GM19324 (cell line): ENCODE measurements at regions not wholly inside any gene's neighbourhood (a gene's known extent, or its start where the extent isn't known, plus 50 kb on each side); places are given as distances from the start of the nearest gene placed in this dataset.

Source experiments
- ATAC-seq: cut with Tn5 transposase; IDR thresholded peaks from one replicate; pipeline ENCODE4 v1.9.1; 2021; ENCODE audit warnings: mild to moderate bottlenecking, moderate library complexity; ENCODE audit not compliant: unreplicated experiment, low FRiP score

DNA sequence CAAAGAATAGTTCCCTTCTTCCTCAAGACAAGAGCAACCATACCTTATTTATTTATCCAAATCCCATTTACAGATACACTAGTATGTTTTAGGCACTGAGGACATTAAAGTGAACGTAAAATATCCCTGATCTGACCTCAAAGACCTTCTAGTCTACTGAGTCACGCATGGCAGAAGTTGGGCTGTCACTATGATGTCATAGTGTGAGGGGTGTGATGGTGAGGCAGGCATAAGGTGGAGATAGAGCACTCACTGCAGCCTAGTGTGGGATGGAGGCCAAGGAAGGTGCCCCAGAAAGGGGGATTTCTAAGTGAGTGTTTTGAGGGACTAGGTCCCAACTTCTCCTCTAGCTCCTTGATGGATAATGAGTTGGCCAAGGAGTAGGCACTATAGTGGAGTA is 249.5 kb upstream of the SKOR2 start:
- ATAC-seq: no peak

DNA sequence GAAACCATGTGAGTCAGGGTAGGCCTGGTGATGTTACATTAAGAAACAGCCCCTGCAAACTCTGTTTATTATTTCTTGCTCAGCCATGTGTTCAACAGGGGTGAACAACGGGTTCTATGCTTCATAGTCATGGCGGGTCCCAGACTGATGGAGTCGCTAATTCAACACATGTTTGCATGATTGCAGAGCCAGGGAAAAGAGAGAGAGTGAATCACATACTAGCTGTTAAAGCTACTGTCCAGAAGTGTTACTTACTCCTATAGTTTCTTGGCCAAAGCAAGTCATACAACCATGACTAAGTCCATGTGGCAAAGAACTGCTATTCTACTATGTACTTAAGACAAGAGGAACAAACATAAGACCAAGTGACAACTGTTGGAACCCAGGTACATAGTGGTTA is 241.2 kb upstream of the SKOR2 start:
- ATAC-seq: no peak

DNA sequence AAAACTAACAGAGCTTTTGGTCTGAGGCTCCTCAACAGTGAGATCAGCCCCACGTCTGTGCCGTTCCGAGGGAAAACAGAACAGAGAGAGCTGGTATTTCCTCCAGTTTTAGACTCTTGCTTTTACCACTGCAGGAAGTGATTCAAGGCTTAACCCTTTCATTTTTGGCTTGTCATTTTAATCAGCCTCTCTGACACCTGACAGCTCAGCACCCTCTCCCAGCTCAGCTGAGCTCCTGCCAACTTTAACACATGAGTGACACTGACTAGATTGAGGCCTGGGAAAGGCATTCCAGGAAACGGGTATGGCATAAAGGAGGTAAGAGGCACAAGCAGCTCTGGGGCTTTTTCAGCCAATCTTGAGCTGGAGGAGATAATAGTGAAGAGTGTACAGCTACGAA is 239.4 kb upstream of the SKOR2 start:
- no peak for ATAC-seq

DNA sequence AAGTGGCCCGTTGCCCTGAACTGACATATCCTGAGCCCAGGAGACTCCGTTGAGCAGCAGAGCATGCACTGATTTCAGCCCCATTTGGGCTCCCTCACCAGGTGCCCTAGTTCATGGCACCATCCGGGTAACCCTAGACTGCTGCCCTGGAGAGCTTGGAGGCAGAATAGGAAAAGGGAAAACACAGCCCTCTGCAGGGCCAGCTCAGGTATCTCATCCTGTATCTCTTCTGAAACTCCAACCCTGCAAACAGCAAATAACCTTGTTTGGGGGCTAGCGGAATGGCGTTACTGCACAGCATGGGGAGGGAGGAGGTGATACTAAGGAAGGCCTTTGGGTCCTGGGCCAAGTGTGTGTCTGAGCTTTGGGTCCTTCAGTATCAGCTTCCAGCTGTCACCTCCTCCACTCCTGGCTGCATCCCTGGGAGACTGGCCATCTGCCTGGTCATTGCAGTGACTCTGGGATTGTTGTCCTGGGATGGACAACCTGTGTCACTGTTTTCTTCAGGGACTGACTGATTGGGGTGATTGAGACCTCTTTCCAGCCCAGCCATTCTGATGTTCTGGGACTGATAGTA is 233.8 kb upstream of the SKOR2 start:
- ATAC-seq: no peak

DNA sequence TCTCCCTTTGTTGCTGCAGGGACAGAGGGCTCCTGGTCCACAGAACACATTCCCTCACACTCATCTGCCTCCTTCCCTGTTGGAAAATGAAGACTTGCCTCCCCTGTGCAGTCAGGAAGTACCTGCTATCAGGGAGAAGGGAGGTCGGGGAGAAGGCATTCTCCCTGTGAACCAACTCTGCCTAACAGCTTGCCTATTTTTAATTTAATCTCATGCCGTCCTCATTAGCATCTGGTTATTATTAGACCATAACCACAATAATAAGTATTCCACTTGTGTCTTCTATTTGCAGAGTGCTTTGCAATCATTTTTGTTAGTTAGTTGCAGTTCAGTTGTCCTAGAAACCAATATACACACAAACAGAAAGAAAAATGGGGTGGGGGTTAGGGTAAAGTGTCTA is 232.6 kb upstream of the SKOR2 start:
- no peak for ATAC-seq

DNA sequence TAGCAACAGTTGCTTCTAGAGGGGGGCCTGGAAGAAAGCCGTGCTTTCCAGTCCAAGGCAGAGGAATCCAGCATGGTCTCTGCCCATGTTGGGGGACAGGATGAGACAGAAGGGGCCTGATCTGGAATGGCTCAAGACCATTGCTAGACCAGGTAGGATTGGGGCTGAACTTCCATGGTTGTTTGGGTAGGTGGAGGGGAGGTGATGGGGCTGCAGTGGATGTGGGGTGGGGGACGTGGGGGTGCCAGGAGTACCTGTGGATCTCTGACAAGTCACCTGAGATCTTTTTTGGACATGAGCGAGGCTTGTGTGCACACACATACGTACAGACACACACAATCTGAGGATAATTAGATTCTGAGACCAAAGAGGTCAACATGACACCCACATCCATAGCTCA is 228.7 kb upstream of the SKOR2 start:
- ATAC-seq: no peak

DNA sequence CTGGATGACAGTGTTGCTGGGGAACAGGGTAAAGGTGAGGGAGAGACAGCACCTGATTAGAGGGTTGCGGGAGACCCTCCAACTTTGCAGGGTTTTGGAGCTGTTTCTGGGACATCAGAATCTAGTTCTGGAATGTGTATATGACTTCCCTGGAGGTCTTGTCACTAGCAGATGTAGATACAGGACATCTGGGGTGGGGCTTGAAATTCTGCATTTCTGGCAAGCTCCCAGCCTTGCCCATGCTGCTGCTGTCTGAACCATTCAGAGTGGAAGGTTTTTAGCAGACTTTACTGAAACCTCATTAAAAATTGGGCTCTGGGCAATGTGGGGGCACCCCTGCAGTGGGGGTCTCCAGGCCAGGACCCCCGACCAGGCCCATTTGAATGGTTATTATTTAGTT is 220.3 kb upstream of the SKOR2 start:
- no peak for ATAC-seq

DNA sequence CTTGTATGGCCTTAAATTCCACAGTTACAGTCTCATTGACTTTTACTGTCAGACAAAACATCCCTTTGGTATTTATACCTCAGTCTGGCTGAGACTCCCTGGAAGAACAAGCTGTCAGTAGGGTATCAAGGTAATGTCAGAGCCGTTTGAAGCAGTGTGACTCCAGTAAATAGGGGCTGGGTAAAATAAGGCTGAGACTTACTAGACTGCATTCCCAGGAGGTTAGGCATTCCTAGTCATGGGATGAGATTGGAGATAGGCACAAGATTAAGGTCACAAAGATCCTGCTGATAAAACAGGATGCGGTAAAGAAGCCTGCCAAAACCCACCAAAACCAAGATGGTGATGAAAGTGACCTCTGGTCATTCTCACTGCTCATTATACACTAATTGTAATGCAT is 219.5 kb upstream of the SKOR2 start:
- ATAC-seq: no peak

DNA sequence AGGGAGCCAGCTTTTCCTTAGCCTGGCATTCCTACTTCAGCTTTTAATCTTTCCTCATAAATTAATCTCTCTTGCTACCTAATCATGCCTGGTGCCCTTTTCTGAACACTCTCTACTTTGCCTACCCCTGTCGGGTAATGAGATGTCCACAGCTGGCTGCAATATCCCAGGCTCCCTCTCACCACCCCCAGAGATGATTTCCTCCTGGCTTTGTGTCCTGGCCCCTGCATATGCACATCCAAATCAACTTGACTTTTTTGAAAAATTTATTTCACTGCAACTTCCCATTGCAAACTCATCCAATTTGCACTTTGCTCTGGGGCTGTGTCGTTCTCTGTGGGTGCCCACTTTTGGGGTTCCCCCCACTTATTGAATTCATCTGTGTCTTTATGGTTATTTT is 218.1 kb upstream of the SKOR2 start:
- no peak for ATAC-seq

DNA sequence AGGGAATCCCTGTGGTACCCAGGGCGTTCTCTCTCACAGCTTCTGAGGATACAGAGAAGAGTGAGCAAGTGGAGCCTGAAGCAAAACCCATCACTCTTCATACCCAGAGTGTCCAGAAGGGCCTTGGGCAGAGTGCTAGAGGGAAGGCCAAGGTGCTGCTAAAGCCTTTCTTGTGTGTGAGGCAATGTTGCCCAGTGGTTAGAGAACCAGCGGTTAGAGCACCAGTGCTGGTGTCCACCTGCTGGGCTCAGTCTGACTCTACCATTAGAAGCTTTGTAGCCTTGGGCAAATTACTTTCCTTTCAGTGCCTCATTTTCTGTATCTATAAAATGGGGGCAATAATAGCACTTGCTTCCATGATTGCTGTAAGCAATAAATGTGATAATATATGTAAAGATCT is 210.5 kb upstream of the SKOR2 start:
- ATAC-seq: no peak

DNA sequence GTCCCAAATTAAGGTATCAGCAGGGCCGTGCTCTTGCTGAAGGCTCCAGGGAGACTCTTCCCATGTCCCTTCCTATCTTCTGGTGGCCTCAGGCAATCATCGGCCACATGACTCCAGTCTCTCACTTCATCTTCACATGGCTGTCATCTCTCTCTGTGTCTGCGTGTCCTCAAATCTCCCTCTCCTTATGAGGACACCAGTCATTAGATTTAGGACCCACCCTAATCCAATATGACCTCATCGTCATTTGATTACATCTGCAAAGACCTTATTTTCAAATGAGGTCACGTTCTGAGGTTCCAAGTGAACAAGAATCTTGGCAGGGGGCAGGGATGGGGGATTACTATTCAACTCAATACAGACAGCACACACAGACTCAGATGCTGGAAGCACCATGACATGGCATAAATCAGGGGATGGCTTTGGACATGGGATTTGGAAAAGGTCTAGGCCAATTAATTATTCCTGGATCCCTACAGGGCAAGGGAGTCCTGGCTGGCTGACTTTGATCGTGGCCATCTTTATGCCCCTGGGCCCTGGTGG is 210.0 kb upstream of the SKOR2 start:
- ATAC-seq: no peak

DNA sequence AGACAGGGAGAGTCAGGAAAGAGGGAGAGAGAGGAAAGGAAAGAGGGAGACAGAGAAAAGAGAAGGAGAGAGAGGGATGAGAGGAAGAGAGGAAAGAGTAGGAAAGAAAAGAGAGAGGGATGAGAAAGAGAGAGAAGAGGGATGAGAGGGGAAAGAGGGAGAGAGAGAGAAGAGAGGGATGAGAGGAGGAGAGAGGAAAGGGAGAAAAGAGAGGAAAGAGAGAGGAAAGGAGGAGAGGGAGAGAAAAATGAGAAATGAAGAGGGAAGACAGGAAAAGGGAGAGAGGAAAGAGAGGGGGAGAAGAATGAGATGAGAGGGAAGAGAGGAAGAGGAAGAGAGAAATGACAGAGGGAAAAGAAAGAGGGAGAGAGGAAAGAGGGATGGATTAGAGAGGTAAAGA is 207.0 kb upstream of the SKOR2 start:
- ATAC-seq: no peak

DNA sequence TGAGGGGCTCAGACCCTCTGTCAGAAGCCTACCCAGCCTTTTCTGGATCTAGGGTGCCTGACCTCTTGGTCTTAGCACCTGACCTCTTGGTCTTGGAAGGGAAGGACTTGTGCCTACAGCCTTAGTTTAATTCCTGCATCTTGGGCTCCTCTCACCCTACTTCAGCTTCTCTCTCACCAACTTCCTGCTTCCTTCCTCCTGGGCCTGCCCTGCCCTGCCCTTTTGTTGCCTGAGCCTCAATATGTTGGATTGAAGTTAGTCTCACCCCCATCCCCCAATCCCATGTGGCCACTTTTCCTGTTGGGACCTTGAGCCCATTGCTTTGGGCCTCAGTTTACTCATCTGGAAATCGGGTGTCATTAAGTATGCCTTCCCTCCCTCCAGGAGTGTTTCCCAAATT is 206.2 kb upstream of the SKOR2 start:
- no peak for ATAC-seq

DNA sequence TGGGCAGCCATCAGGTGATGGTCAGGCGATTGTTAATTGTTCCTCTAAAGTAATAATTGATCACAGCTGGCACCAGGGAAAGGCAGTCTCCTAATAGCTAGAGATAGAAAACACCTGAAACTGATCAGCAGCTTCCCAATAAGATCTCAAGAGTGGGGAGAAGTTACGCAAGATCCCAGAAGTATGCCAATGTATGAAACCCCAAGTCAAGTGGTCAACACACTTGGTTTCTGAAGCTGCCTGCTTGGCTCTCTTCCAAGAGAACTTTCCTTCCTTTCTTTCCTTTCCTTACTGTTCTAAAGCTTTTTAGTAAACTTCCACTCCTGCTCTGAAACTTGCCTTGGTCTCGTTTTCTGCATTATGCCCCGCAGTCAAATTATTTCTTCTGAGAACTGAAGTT is 201.6 kb upstream of the SKOR2 start:
- ATAC-seq: no peak

DNA sequence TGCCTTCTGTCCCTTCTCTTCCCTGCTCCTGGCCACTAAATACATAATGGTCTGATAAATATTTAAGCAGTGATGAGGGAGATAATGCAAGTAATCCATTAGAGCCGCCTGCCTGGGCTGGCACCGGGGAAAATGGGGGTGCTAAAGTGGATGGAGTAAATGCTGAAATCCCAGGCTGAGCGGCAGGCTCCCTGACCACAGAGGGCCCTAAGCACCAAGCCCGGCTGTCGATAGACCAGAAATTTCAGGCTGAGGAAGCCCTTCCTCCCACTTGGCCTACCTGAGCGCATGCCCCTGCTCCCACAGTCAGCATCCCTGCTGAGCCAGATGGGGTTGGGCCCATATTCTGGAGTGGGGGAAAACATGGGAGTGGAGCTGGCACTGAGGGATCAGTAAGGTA is 197.5 kb upstream of the SKOR2 start:
- ATAC-seq: no peak

DNA sequence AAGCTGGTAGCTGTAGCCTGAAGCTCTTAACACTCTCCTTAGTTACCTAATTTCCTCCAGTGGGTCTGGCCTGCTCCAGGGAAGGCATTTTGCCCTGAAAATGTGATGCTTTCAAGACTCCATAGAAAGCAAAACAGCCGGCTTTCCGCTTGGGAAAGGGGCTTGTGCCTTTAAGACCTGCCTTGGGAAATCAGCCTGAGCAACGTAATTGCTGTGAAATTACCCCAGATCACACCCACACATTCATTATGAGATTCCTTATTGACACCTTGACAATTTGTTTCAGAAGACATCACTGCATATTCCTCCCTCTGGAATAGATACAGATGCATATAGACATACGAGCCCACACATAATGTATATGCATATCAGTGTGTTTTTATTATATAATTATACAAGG is 190.5 kb upstream of the SKOR2 start:
- ATAC-seq: no peak

DNA sequence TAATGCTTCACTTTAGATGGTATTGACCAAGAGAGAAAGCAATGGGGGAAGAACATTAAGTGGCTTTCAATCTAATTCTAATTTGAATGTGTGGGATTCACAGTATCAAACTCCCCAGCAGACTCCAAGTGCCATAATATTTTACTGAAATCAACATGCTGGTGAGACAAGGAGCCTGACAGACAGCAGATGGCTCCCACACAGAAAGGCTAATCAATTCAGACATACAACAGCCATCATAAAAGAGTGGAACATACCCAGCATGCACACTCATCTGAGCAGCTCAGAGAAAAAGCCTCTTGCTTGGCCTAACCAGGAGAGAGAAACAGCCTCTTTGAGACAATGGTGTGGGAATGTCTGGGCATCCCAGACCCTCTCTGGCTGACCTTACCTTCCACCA is 186.5 kb upstream of the SKOR2 start:
- no peak for ATAC-seq

DNA sequence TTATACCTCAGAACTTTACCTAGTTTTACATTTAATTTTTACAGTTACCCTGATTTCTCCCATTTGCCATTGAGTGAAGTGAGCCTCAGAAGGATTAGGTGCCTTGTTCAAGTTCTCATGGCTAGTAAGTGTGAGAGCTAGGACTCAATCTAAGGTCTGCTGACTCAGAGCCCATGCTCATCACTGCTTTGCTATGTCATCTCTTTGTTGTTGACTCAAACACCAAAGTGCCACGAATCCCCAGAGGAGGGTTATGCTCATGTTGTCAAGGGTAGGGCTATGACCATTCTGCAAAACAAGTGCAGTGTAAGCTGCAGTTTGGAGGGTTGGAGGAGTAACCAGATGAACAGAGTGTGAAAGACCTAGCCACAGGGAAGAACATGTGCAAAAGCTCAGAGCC is 185.4 kb upstream of the SKOR2 start:
- no peak for ATAC-seq

DNA sequence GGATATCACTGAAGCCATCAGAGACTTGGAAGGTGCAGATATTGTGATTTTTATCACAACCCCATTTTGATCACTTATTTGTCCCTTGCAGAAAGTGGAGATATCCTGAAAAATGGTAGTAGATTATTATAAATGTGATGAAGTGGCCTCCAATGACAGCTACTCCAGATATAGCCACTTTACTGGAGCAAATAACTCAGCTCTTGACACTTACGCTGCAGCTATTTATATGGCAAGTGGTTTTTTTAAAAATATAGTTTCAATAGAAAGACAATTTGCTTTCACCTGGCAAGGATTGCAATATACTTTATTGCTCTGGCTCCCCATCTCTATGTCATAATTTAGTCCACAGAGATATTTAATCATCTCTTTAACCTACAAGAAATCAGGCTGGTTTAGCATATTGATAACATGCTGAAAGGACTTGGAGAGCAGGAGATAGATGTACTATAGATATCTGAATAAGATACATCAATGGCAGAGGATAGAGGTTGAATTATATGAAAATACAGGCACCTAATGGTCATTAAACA is 182.8 kb upstream of the SKOR2 start:
- no peak for ATAC-seq

DNA sequence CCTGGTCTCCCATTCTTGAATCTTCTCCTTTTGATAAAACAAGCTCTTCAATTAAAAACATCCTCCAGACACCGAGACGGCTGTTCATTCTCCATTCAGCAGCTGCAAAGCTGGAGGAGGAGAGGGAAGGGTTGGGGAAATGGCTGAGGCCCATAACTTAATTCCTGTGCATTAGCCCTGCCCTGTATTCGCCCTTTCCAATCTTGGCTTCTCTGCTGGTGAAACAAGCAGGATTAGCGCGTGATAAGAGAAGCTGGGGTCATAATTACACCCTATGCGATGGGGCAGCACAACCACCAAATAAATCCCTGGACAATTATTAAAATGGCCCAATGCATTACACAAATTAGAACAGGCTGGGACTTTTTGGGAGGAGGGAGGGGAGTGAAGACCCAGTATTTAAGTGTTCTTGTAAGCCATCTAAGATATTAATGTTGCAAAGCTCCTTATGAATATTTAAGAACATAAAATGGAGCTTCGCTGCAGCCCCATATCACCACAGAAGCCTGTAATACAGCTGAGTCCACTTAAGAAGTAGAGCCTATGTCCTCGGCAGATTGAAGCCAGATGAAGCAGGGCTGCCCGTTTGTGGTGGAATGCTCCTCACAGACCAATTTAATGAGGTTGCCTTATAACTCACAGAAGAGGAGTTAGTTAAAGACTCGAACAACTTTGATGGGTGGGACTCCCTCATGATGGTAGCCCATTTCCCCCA is 176.6 kb upstream of the SKOR2 start:
- ATAC-seq: no peak

DNA sequence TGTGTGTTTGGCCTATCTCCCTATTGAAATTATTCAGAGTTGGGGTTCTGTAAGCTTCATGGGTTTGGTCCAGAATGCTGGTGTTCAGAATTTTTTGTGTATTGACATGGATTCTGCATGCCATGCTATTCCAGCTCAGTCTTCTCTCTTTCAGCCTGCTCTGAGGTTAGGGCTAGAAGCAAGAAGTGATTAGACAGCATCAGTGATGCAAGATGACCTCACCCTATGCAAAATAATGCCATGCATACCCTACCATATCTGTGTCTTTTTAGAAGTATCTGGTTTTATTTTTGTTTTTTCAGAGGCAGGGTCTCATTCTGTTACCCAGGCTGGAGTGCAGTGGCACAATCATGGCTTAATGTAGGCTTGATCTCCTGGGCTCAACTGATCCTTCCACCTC is 175.6 kb upstream of the SKOR2 start:
- no peak for ATAC-seq

DNA sequence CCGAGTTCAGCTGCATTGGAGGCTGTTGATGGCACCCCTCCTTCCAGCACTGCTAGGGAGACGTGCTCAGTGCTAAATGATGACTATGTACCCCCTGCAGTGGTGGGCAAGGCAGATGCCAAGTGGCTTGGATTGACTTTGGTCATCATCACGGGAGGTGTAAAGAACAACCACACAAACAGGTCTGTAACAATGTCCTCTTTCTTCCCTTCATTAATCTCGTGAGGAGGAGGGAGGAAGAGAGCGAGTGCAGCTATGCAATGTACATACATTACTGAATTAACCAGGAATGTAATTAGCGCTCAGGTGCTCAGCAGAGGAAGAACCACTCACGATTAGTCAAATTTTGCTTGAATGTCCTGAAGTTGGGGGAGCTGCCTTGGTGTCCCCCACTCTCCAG is 173.9 kb upstream of the SKOR2 start:
- ATAC-seq: no peak
